ENCODE measurements at regions not wholly inside any gene's neighbourhood (a gene's known extent, or its start where the extent isn't known, plus 50 kb on each side); places are given as distances from the start of the nearest gene placed in this dataset.

DNA sequence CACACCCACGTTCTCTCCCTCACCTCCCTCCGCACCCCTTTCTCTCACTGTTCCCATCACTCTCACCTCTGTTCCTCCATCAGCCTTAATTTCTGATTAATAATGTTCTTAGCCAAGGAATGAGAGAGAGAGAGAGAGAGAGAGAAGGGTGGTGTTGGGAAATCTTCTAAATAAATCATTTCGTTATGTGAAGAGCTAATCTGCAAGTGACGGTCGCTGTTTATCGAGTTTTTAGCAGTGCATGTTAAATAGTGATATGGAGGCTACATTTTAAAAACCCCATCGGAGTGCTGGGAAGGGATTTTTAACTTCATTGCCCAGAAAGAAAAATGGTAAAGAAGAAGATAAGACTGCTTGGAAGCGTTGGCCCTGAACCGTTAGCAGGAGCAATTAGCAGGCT lies 203.3 kb upstream of the LHX5 start:
- Histone ChIP-seq H3K27ac (no peak overlapping the region), H3K4me3 (no peak overlapping the region), H3K27me3 (no peaks in the 10 kb centered on the region), H3K36me3 (no peaks in the 10 kb centered on the region), H3K9me3 (no peaks in the 10 kb centered on the region), H3K4me1 (no peaks in the 10 kb centered on the region)
- DNase-seq, result no peak
- no peak for TF ChIP-seq CTCF (IDR thresholded peaks at IDR 0.05)
- no peak for TF ChIP-seq POLR2A (IDR thresholded peaks at IDR 0.05)

DNA sequence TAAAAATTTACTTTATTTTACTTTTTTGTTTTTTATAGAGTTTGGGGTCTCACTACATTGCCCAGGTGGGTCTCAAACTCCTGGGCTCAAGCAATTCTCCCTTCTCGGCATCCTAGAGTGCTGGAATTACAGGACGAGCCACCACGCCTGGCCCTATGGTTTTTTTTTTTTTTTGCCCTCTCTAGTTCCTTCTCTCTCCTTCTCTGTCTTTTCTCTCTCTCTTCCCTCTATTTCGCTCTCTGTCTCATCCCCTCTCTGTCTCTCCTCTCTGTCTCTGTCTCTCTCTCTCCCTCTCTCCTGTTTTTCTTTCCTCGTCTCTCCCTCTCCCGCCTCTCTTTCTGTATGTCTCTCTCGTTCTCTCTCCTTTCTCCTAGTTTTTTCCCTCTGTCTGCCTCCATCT lies 202.6 kb upstream of the LHX5 start:
- TF ChIP-seq CTCF (IDR thresholded peaks at IDR 0.05) (no peak), POLR2A (IDR thresholded peaks at IDR 0.05) (no peak)
- no peaks in the 10 kb centered on the region for H3K36me3 ChIP-seq
- H3K9me3 ChIP-seq, result no peaks in the 10 kb centered on the region
- no peak for DNase-seq
- no peak overlapping the region for H3K4me3 ChIP-seq
- H3K27ac ChIP-seq, result no peak overlapping the region
- no peaks in the 10 kb centered on the region for H3K27me3 ChIP-seq
- no peaks in the 10 kb centered on the region for H3K4me1 ChIP-seq

DNA sequence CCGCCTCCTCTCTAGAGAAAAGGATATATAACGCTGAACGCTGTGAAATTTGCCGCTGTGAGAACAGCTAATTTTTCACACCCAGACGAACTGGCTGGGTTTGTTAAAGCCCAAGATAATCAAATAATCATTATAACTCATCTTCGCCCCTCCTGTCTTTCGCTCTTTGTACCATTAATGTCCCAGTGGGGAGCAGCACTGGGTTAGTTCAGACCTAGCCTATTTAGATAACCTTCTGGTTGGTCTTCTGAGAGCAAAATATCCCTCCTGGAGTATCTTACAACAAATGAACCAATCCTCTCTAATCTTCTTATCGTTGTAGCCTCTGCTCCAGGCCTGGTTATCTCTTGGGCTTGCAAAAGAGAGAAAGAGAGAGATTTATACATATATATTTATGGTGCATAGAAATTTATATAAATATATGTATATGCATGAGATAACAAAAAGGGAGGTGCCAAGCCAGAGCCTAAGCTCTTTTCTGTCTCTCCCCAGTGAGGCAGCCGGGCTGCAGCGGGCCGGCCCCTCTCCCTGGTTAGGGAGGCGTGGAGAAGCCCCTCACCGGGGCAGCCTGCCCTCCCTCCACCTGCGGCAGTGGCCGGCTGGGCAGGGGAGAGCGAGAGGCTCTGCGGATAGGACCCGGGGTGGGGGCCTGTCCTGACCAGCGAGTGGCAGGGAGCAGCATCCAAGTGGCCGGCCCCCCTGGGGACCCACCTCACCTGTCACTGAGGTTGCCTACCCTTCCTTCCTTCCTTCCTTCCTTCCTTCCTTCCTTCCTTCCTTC lies 202.0 kb upstream of the LHX5 start:
- no peaks in the 10 kb centered on the region for H3K9me3 ChIP-seq
- H3K36me3 ChIP-seq, result no peaks in the 10 kb centered on the region
- H3K27me3 ChIP-seq, result no peaks in the 10 kb centered on the region
- no peak overlapping the region for H3K27ac ChIP-seq
- H3K4me3 ChIP-seq, result no peak overlapping the region
- no peak for TF ChIP-seq CTCF (IDR thresholded peaks at IDR 0.05)
- no peak for TF ChIP-seq POLR2A (IDR thresholded peaks at IDR 0.05)
- DNase-seq, result no peak
- H3K4me1 ChIP-seq, result no peaks in the 10 kb centered on the region

DNA sequence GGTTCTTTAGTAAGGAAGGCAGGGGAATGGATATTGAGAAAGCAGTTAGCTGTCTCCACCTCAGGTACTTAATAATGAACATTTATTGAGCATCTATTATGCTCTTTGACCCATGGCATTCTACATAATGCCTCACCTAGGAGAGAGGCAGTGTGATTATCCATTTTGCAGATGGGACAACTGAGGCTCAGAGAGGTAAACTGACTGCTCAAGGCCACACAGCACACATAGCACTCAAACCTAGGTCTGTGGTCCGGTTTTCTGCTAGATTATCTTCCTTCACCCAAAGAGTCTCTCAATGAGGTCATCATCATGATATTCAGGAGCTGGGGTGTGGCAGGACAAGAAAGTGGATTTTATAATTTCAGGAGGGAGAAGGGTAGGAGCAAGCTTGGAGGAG lies 199.1 kb upstream of the LHX5 start:
- Histone ChIP-seq H3K27me3 (no peaks in the 10 kb centered on the region), H3K36me3 (no peaks in the 10 kb centered on the region), H3K27ac (no peak overlapping the region), H3K9me3 (no peaks in the 10 kb centered on the region), H3K4me1 (no peaks in the 10 kb centered on the region), H3K4me3 (no peak overlapping the region)
- no peak for DNase-seq
- TF ChIP-seq CTCF (IDR thresholded peaks at IDR 0.05) (no peak), POLR2A (IDR thresholded peaks at IDR 0.05) (no peak)

- no peak overlapping the region for H3K27ac ChIP-seq
- H3K4me1 ChIP-seq, result no peaks in the 10 kb centered on the region
- no peak overlapping the region for H3K4me3 ChIP-seq
- no peaks in the 10 kb centered on the region for H3K9me3 ChIP-seq
- no peak for TF ChIP-seq CTCF (IDR thresholded peaks at IDR 0.05)
- no peak for DNase-seq
- H3K27me3 ChIP-seq, result no peaks in the 10 kb centered on the region
- no peaks in the 10 kb centered on the region for H3K36me3 ChIP-seq
Measured at GRCh38 chr12:113667676-113668356, 196.1 kb upstream of the LHX5 start.
